Retinal pigment epithelial cell (primary cell): ENCODE measurements at regions not wholly inside any gene's neighbourhood (a gene's known extent, or its start where the extent isn't known, plus 50 kb on each side); places are given as distances from the start of the nearest gene placed in this dataset.

ENCODE experiments used
- DNase-seq: peaks from one replicate; pipeline ENCODE4 v3.0.0-alpha.2; 2010; ENCODE audit warnings: low read depth
- H3K4me3 ChIP-seq: 2 replicates; pipeline ENCODE4 v1.5.1; 2011; ENCODE audit warnings: mild to moderate bottlenecking, low read length, control low read depth, moderate library complexity
- CTCF ChIP-seq: conservative IDR thresholded peaks from 2 replicates; pipeline ENCODE4 v1.5.1; 2011; ENCODE audit warnings: low read depth, low read length, control low read depth, inconsistent platforms

DNA sequence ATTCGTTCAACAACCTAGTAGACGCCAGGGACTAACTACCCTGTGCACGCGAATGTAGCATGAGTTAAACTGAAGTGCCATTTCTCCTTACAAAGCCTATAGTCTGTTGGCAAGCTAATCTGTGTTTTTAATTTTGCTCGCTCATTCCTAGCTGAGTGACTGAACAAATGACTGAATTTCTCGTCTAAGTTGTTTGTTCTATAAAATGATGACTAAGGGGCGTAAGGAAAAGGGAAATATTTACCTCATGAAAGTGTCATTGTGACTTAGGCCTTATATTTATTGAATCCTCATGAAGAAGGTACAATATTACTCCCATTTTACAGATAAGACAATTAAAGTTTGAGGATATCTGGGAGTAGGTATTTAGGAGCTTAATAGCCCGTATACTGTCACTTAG is 818.3 kb upstream of the ALCAM start:
- no peak for TF ChIP-seq CTCF
- no peak for DNase-seq
- H3K4me3 ChIP-seq, result no peak overlapping the region

GRCh38 chr3:104549099-104549714 is 817.5 kb upstream of the ALCAM start:
- no peak for DNase-seq
- no peak overlapping the region for H3K4me3 ChIP-seq
- no peak for TF ChIP-seq CTCF

DNA sequence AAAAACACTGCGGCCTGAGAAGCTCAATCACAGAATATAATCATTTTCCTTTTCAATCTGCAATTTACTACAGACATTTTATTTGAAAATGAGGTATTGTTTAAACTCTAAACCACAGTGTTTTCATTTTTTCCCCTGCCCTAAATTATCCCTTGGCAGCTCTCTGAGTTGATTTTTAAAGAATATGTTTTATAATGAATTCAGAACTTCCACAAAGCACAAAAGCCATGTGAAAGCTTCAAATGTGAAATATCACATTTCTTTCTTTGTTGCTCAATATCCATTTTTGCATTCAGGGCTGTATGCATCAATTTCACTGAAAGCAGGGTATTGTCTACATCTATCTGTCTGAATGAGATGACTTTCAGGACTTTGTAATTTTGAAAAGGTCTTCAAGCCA is 813.6 kb upstream of the ALCAM start:
- H3K4me3 ChIP-seq, result no peak overlapping the region
- no peak for DNase-seq
- no peak for TF ChIP-seq CTCF

GRCh38 chr3:104554425-104554824 is 812.3 kb upstream of the ALCAM start:
- TF ChIP-seq CTCF, result no peak
- H3K4me3 ChIP-seq, result no peak overlapping the region
- no peak for DNase-seq

DNA sequence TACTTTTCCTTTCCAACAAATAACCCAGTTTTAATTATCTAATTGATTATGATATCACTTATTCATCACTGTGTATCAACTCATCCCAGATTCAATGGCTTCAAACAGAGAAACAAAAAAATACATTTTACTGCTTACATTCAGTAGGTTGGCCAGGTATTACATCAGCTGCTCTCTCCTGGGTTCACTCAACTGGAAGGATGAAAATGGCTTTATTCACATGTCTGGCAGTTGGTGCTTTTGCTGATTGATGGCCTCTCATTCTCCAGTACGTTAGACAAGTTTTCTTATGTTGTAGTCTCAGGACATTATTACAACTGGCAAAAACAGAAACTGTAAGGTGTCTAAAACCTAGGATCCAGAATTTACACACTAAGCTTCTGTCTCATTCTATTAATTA is 811.0 kb upstream of the ALCAM start:
- no peak overlapping the region for H3K4me3 ChIP-seq
- no peak for TF ChIP-seq CTCF
- DNase-seq, result no peak

GRCh38 chr3:104556372-104557078 is 810.2 kb upstream of the ALCAM start:
- H3K4me3 ChIP-seq, result no peak overlapping the region
- peak; percentile 30 for DNase-seq
- TF ChIP-seq CTCF, result no peak

DNA sequence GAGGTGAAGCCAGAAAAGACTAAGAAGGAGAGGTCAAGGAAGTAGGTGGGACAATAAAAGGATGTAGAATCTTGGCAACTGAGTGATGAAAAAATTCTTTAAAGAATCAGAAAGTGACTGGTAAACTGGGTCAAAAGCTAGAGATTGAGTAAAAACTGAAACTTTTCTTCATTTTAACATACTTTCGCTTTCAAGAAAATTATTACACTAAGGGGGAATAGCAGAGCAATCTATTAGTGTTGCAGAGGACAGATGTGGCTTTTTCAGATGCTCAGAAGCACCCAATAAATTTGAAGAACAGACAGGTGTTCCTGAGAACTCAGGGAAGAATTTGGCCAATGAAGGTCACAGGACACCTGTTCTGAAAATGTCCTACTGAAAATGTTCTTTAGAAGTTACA is 805.4 kb upstream of the ALCAM start:
- H3K4me3 ChIP-seq, result no peak overlapping the region
- no peak for DNase-seq
- TF ChIP-seq CTCF, result no peak
